ENCODE measurements at regions not wholly inside any gene's neighbourhood (a gene's known extent, or its start where the extent isn't known, plus 50 kb on each side); places are given as distances from the start of the nearest gene placed in this dataset.

GRCh38 chr4:125440814-125441213, 126.1 kb downstream of the FAT4 start:
- DNase-seq: no peak

- no peak for DNase-seq
Measured at GRCh38 chr4:125444166-125444565, 129.4 kb downstream of the FAT4 start.

- no peak for DNase-seq
Measured at GRCh38 chr4:125445525-125445924, 130.8 kb downstream of the FAT4 start.

GRCh38 chr4:125447551-125448290, 133.0 kb downstream of the FAT4 start:
- DNase-seq: no peak

GRCh38 chr4:125456075-125456474, 141.3 kb downstream of the FAT4 start:
- DNase-seq: no peak

GRCh38 chr4:125459531-125459930, 144.8 kb downstream of the FAT4 start:
- no peak for DNase-seq

- no peak for DNase-seq
Measured at GRCh38 chr4:125461676-125462363, 147.1 kb downstream of the FAT4 start.

- no peak for DNase-seq
Measured at GRCh38 chr4:125464146-125464545, 149.4 kb downstream of the FAT4 start.

- peak; percentile 38 for DNase-seq
Measured at GRCh38 chr4:125481334-125482045, 166.7 kb downstream of the FAT4 start.

- no peak for DNase-seq
Measured at GRCh38 chr4:125482822-125483221, 168.1 kb downstream of the FAT4 start.

GRCh38 chr4:125483278-125483677, 168.5 kb downstream of the FAT4 start:
- no peak for DNase-seq

- DNase-seq: no peak
Measured at GRCh38 chr4:125484912-125485311, 170.2 kb downstream of the FAT4 start.

GRCh38 chr4:125486351-125486750, 171.6 kb downstream of the FAT4 start:
- no peak for DNase-seq

GRCh38 chr4:125489952-125490690, 175.4 kb downstream of the FAT4 start:
- no peak for DNase-seq

GRCh38 chr4:125492957-125493356, 178.2 kb downstream of the FAT4 start:
- no peak for DNase-seq

GRCh38 chr4:125497861-125498260, 183.1 kb downstream of the FAT4 start:
- DNase-seq: no peak

- DNase-seq: no peak
Measured at GRCh38 chr4:125498981-125499380, 184.2 kb downstream of the FAT4 start.

- no peak for DNase-seq
Measured at GRCh38 chr4:125501090-125501489, 186.3 kb downstream of the FAT4 start.

GRCh38 chr4:125501568-125501967, 186.8 kb downstream of the FAT4 start:
- no peak for DNase-seq

- DNase-seq: no peak
Measured at GRCh38 chr4:125505621-125506020, 190.9 kb downstream of the FAT4 start.

- DNase-seq: no peak
Measured at GRCh38 chr4:125507141-125507540, 192.4 kb downstream of the FAT4 start.

- no peak for DNase-seq
Measured at GRCh38 chr4:125511715-125512114, 197.0 kb downstream of the FAT4 start.

GRCh38 chr4:125515016-125515415, 200.3 kb downstream of the FAT4 start:
- DNase-seq: no peak

Measured in DMS153 (cell line).